ENCODE measurements at regions not wholly inside any gene's neighbourhood (a gene's known extent, or its start where the extent isn't known, plus 50 kb on each side); places are given as distances from the start of the nearest gene placed in this dataset.
A peak's percentile ranks its signal among the peaks of the same experiment; 100 is the strongest.

DNA sequence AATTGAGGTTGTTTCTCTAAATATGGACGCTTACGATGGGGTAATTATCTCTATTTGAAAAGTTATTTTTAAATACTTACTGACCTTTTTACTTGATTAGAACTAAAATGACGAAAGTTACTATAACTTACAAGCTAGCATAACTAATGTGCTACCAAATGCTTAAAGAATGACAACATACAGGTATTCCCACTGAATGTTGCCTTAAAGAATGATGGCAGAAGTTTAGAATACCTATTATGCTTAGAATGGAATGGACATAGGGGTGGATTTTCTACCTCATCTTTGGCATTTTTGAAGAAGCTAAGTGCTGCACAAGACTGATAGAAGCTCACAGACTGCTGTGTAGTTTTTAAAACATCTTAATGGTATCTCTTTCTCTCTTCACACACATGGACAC, 284.8 kb downstream of the THBS2 start:
- Histone ChIP-seq H3K27me3 (no peaks in the 10 kb centered on the region), H3K36me3 (no peaks in the 10 kb centered on the region), H3K27ac (peak overlapping the region in 2 of 4 donors; percentile 30 to 80), H3K4me3 (no peak overlapping the region), H3K4me1 (peaks cover 0 to 27% (median 9%) of the 10 kb centered on the region in 4 donors), H3K9me3 (no peaks in the 10 kb centered on the region)
- DNase-seq (ENCODE audit: low spot score in 2 of 2), result no peak
- no peak for TF ChIP-seq EP300 (IDR thresholded peaks at IDR 0.05)
- no peak for TF ChIP-seq POLR2A (IDR thresholded peaks at IDR 0.05)
- TF ChIP-seq, protein P1, sequence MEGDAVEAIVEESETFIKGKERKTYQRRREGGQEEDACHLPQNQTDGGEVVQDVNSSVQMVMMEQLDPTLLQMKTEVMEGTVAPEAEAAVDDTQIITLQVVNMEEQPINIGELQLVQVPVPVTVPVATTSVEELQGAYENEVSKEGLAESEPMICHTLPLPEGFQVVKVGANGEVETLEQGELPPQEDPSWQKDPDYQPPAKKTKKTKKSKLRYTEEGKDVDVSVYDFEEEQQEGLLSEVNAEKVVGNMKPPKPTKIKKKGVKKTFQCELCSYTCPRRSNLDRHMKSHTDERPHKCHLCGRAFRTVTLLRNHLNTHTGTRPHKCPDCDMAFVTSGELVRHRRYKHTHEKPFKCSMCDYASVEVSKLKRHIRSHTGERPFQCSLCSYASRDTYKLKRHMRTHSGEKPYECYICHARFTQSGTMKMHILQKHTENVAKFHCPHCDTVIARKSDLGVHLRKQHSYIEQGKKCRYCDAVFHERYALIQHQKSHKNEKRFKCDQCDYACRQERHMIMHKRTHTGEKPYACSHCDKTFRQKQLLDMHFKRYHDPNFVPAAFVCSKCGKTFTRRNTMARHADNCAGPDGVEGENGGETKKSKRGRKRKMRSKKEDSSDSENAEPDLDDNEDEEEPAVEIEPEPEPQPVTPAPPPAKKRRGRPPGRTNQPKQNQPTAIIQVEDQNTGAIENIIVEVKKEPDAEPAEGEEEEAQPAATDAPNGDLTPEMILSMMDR (IDR thresholded peaks at IDR 0.05), result no peak
- WGBS, 2 donors, result 87 to 92% methylated on average over 3 of the region's 3 CpGs

DNA sequence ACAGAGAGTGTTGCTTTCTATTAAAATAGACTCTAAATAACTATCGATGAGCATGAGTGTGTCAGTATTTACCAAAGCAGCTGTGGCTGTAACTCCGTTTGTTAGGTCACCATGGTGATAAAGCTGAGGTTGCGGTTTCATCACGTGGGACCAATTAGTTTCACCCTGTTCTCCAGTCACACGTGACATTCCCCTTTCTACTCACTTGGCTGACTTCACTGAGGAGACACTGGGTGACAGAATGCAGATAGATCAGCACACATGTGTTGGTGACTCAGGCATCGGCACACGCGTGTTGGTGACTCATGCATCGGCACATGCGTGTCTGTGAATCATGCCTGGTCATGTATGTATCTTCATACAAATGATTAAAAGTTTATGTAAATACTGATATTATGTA, 285.4 kb downstream of the THBS2 start:
- Histone ChIP-seq H3K27me3 (no peaks in the 10 kb centered on the region), H3K27ac (peak overlapping the region in 2 of 4 donors; percentile 30 to 80), H3K9me3 (no peaks in the 10 kb centered on the region), H3K4me3 (no peak overlapping the region), H3K36me3 (no peaks in the 10 kb centered on the region), H3K4me1 (peaks cover 0 to 28% (median 9%) of the 10 kb centered on the region in 4 donors)
- peak; percentile 26 to 69 for DNase-seq (ENCODE audit: low spot score in 2 of 2)
- TF ChIP-seq EP300 (IDR thresholded peaks at IDR 0.05), result peak; percentile 25 to 76
- TF ChIP-seq POLR2A (IDR thresholded peaks at IDR 0.05), result no peak
- WGBS, 2 donors, result 65 to 69% methylated on average over 10 of the region's 10 CpGs

DNA sequence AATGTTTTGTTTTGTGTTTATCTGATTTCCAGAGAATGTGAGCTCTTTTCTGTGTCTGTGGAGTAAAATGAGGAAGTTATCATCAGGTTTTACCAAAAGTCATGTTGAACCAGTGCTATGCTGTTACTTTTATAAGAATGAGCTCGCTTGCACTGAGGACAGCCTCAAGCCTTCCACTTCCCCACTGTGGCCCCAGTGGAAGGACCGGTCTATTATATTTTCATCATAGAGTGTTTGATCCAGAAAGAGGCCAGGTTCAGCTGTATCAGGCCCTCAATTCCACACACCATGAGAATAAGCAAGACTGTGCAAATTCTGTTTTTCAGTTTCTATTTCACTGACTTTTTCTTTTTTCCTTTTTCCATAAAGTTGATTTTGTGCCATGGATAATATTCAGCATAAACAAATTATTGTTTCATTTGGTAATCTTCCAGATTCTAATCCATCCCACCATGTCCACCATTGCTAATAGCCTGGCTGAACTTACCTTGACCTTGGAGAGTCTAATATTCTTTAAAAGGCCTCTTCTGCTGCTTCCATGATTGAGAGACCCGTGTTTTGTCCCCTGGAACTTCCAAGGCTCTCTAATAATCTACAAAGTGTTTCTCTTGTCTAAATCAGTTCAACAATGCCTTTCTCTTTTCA, 286.2 kb downstream of the THBS2 start:
- Histone ChIP-seq H3K36me3 (no peaks in the 10 kb centered on the region), H3K4me1 (peaks cover 0 to 28% (median 9%) of the 10 kb centered on the region in 4 donors), H3K27ac (peak overlapping the region in 2 of 4 donors; percentile 30 to 80), H3K9me3 (no peaks in the 10 kb centered on the region), H3K4me3 (no peak overlapping the region), H3K27me3 (no peaks in the 10 kb centered on the region)
- 48 to 49% methylated on average over 3 of the region's 3 CpGs for WGBS, 2 donors
- TF ChIP-seq POLR2A (IDR thresholded peaks at IDR 0.05) (no peak), EP300 (IDR thresholded peaks at IDR 0.05) (no peak)
- TF ChIP-seq, protein P1 (IDR thresholded peaks at IDR 0.05), result no peak
- no peak for DNase-seq (ENCODE audit: low spot score in 2 of 2)

DNA sequence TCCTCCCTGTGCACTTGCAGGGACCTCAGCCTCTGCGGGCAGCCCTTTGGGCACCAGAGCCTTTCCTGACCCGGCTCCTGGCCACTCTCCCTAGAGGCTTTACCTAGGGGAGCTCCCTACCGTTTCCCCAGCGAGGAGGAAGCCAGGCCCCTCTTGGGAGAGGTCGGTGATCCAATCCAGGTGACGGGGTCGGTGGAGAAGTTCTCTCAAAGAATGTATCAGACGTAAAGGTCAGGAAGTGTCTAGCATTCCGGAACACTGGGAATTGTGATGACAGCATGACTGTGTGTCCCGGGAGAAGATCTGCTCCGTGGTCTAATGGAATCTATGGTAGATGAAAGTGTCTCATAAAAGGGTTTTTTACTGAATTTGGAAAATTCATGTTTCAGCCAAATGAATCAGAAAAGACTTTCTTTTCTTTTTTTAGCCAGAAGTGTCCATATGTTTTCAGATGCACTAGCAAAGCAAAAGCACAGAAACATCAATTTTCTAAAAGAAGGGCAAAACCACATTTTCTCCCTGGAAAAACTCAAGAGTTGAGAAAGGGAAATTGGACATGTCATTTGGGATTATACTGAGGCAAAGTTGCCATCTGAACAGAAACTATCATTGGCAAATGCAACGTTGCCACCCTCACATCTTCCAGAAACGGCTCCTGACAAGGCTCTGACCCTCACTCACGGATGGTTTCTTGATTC, 289.4 kb downstream of the THBS2 start:
- Histone ChIP-seq H3K9me3 (no peaks in the 10 kb centered on the region), H3K27ac (no peak overlapping the region), H3K36me3 (no peaks in the 10 kb centered on the region), H3K4me3 (no peak overlapping the region), H3K4me1 (peaks cover 0 to 28% (median 9%) of the 10 kb centered on the region in 4 donors), H3K27me3 (no peaks in the 10 kb centered on the region)
- WGBS, 2 donors, result 66 to 71% methylated on average over 14 of the region's 14 CpGs
- DNase-seq (ENCODE audit: low spot score in 2 of 2), result no peak
- TF ChIP-seq EP300 (IDR thresholded peaks at IDR 0.05) (no peak), POLR2A (IDR thresholded peaks at IDR 0.05) (no peak)
- TF ChIP-seq, protein P1 (IDR thresholded peaks at IDR 0.05), result no peak

DNA sequence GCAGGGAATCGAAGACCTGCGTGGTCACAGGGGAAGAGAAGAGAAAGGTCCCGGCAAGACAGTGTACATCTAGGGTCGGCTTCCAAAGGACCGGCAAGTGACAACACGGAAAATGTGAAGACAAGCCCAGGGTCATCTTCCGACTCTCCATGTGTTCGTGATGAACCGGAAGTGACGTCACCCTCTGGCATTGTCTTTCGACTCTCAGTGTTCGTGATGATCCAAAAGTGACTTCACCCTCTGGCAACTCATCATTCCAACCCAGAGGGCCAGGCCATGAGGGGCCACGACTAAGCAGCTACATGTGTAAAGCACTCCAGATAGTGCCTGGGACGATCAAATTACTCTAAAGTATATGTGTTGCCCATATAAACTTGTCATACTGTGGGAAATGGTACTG, 290.8 kb downstream of the THBS2 start:
- H3K9me3 ChIP-seq, result no peaks in the 10 kb centered on the region
- H3K4me3 ChIP-seq, result no peak overlapping the region
- H3K27me3 ChIP-seq, result no peaks in the 10 kb centered on the region
- no peak overlapping the region for H3K27ac ChIP-seq
- 79 to 82% methylated on average over 14 of the region's 14 CpGs for WGBS, 2 donors
- no peak for DNase-seq (ENCODE audit: low spot score in 2 of 2)
- no peaks in the 10 kb centered on the region for H3K36me3 ChIP-seq
- TF ChIP-seq, protein P1 (IDR thresholded peaks at IDR 0.05), result no peak
- TF ChIP-seq POLR2A (IDR thresholded peaks at IDR 0.05) (no peak), EP300 (IDR thresholded peaks at IDR 0.05) (no peak)
- peaks cover 0 to 20% (median 4%) of the 10 kb centered on the region in 4 donors for H3K4me1 ChIP-seq

Data from tibial nerve (tissue), 4 donors.